ENCODE measurements at regions not wholly inside any gene's neighbourhood (a gene's known extent, or its start where the extent isn't known, plus 50 kb on each side); places are given as distances from the start of the nearest gene placed in this dataset.
"Not testable (repeated sequence)": the region's sequence is repeated elsewhere in the genome, so short reads cannot be mapped to it uniquely, and the experiment has no call there.

DNA sequence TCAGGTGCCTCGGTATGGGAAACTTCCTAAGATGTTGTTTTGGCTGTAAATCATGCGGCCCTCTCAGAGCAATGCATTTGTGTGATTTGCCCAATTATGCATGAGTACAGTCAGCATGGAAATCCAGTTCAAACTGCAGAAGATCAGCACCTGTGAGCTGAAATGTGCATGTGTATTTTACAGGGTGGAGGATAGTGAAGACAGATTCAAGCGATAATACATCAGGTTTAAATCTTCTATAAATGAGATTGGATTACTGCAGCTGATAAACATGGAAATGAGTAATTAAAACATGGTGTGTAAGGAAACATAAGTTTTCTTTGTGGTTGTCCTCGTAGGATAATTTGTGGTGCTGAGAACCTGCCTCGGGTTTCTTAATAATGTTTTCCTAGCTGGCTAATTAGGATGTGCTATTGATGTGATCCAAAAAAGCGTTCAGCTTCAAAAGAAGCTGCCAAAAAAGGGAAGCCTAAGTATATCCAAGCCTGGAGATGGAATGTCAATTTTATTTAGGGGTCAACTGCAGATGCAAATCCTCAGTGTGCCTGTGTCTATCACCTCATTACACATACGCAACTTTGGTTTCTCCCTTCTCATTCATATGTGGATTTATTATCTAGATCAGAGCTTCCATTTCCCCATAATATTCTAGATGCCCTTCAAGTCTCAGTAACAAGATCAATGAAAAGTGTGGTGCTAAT lies 117.1 kb upstream of the CCDC28A start:
- DNase-seq (ENCODE audit: low read depth in 2 of 2) = no peak

DNA sequence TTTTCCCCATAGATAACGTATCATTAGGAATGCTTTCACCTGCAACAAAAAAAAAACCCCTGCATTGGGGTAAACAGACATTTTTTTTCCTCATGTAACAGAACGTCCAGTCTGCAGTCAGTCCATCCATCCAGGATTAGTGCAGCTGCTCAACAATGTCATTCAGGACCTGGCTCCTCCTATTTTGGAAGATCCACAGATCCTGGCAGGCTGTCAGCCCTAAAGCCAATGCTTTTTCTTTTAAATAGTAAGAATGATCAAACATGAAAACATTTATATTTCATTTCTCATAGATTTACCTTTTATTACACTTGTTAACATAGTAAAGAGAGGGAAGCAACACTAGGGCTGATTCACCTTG lies 116.5 kb upstream of the CCDC28A start:
- no peak for DNase-seq (ENCODE audit: low read depth in 2 of 2)

GRCh38 chr6:138659998-138660397 lies 113.6 kb upstream of the CCDC28A start:
- DNase-seq (ENCODE audit: low read depth in 2 of 2) = no peak

GRCh38 chr6:138662471-138662870 lies 111.1 kb upstream of the CCDC28A start:
- DNase-seq (ENCODE audit: low read depth in 2 of 2) = no peak

DNA sequence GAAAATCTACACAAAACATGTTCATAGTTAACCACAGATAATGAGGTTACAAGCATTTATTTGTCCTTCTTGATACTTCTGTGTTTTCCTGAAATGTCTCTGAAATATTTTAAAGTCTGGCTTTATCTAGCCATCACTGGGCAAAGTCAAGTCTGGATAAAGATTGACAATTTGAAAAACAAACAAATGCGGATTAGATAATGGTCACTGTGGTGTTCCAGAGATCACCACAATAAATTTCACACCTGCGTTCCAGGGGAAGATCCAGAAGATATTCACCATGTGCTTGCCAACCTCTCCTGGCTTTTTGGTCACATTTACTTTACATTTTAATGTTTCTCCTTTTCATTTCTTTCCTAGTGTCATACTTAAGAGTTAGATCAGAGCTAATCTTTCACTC lies 109.7 kb upstream of the CCDC28A start:
- no peak for DNase-seq (ENCODE audit: low read depth in 2 of 2)

- DNase-seq (ENCODE audit: low read depth in 2 of 2) = no peak
Observed at GRCh38 chr6:138664745-138665144, 108.8 kb upstream of the CCDC28A start.

GRCh38 chr6:138666636-138667035 lies 106.9 kb upstream of the CCDC28A start:
- no peak for DNase-seq (ENCODE audit: low read depth in 2 of 2)

GRCh38 chr6:138667408-138667807 lies 106.2 kb upstream of the CCDC28A start:
- no peak for DNase-seq (ENCODE audit: low read depth in 2 of 2)

DNA sequence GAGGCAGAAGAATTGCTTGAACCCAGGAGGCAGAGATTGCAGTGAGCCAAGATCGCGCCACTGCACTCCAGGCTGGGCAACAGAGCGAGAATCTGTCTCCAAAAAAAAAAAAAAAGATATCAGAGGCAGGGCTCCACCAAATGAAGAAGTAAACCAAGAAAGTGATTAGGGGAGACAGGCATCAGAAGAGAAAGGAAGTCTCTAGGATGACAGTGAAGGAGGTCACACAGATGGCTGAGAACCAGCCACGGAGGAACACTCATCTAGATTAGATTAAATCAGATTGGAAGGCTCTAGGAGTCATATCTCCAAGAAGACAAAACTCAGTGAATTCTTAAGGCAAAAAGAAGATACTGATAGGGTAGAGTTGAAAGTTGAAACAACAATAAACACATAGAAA lies 102.2 kb upstream of the CCDC28A start:
- no peak for DNase-seq (ENCODE audit: low read depth in 2 of 2)

GRCh38 chr6:138673346-138674014 lies 100.1 kb upstream of the CCDC28A start:
- DNase-seq (ENCODE audit: low read depth in 2 of 2) = no peak

GRCh38 chr6:138674444-138674843 lies 99.1 kb upstream of the CCDC28A start:
- DNase-seq (ENCODE audit: low read depth in 2 of 2) = not testable (repeated sequence)

- DNase-seq (ENCODE audit: low read depth in 2 of 2) = no peak
Observed at GRCh38 chr6:138677538-138677937, 96.0 kb upstream of the CCDC28A start.

GRCh38 chr6:138678168-138678567 lies 95.4 kb upstream of the CCDC28A start:
- DNase-seq (ENCODE audit: low read depth in 2 of 2) = no peak

DNA sequence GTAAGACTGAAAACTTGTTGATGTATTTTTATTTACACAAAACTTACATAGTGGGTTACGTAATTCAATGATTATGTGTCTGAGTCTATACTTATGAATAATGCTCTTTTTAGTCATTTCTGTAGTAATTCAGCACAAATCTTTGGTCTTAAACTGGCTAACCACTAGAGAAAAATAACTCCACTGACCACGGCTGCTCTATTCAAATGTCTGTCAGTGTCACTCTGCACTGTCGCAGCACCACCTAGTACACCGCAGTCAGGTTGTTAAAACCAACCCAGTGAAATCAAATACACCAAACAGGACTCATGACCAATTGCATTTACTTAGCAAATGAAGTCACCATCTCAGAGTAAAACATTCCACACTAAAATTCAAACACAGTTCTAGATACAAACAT lies 93.5 kb upstream of the CCDC28A start:
- DNase-seq (ENCODE audit: low read depth in 2 of 2) = no peak

- DNase-seq (ENCODE audit: low read depth in 2 of 2) = no peak
Observed at GRCh38 chr6:138681627-138682026, 91.9 kb upstream of the CCDC28A start.

DNA sequence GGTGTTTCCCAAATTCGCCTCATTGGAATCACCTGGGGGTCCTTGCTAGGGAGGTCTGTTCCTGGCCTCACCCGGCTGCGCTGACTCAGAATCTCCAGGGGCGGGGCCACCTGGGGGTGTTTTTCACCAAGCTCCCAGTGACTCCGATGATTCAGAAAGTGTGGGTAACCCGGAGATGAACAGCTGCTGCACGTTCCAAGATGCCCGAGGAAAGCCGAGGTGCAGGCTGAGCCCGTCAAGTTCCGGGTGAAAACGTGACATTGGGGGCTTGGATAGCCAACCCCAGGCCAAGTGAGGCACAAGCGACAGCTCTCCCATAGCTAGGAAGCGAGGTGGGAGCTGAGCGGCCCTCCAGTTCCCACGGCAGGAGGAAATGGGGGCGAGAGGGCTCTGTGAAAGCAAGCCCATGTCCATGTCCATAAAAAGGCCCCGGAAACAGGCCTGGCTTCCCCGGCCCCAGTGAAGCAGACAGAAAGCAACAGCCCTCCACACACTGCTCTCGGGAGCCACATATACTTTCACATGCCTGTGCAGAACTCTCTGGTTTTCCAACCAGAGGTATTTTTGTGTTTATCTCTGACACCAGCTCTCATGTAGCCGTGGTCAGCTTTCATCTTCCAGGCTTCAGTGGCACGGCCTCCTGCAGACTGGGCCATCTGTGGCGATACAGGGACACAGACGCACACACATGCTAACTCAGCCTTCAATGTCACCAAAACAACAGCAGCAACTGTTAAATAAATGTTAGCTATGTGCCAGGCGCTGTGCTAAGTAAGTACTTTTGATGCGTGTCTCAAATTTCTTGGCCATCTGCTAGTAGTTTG lies 90.7 kb upstream of the CCDC28A start:
- no peak for DNase-seq (ENCODE audit: low read depth in 2 of 2)

GRCh38 chr6:138685257-138685656 lies 88.3 kb upstream of the CCDC28A start:
- no peak for DNase-seq (ENCODE audit: low read depth in 2 of 2)

- DNase-seq (ENCODE audit: low read depth in 2 of 2) = no peak
Observed at GRCh38 chr6:138685781-138686180, 87.8 kb upstream of the CCDC28A start.

- no peak for DNase-seq (ENCODE audit: low read depth in 2 of 2)
Observed at GRCh38 chr6:138688580-138688979, 85.0 kb upstream of the CCDC28A start.

GRCh38 chr6:138689849-138690248 lies 83.7 kb upstream of the CCDC28A start:
- DNase-seq (ENCODE audit: low read depth in 2 of 2) = no peak

DNA sequence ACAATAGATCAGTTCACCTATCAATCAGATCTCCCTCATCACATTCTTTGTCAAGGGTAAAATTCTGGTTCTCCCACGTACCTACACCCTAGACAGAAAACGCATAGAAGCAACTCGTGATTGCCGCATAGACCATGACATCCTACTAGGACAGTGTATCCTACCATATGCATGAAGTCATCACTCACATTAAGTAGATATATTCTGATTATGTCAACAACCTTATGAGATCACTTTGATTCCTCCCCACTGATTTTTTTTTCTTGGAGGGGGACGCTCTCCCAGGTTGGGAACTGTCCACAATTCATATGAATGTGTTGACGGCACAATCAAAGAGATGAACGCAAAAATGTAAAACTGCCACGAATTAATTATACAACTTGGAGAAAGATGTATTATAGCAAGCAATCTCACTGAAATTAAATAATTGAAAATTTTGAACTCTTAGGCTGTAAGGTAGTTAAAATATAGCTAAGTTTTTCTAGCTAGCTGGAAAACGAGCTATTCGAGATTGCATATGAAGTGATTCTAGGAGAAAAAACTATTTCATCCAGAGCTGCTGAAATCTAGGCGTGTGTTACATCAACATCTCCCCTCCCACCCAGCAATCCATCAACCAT lies 82.5 kb upstream of the CCDC28A start:
- DNase-seq (ENCODE audit: low read depth in 2 of 2) = no peak

- no peak for DNase-seq (ENCODE audit: low read depth in 2 of 2)
Observed at GRCh38 chr6:138691595-138692057, 81.9 kb upstream of the CCDC28A start.

Measured in stimulated activated CD4-positive, alpha-beta T cell treated with anti-CD3 and anti-CD28 coated beads, Interleukin-12 subunit alpha, Interleukin-12 subunit beta, amount 100 ng/mL, for 24 hours (primary cell).